Mucosa of rectum (tissue), 2 donors: ENCODE measurements at regions not wholly inside any gene's neighbourhood (a gene's known extent, or its start where the extent isn't known, plus 50 kb on each side); places are given as distances from the start of the nearest gene placed in this dataset.

Source experiments
- H3K27ac ChIP-seq, 2 donors: one replicate each; pipeline ENCODE4 v1.7.0; 2013; ENCODE audit warnings: inconsistent platforms in 2 of 2, low read depth in 2 of 2, low read length in 2 of 2
- H3K27me3 ChIP-seq, 2 donors: one replicate each; pipeline ENCODE4 v1.7.0; 2013; ENCODE audit warnings: low read length in 2 of 2; ENCODE audit not compliant: control insufficient read depth in 2 of 2, insufficient read depth in 2 of 2
- H3K36me3 ChIP-seq, 2 donors: one replicate each; pipeline ENCODE4 v1.7.0; 2013; ENCODE audit warnings: low read length in 2 of 2; ENCODE audit not compliant: control insufficient read depth in 2 of 2, insufficient read depth in 2 of 2
- H3K4me1 ChIP-seq, 2 donors: one replicate each; pipeline ENCODE4 v1.7.0; 2013; ENCODE audit warnings: low read length in 2 of 2, mild to moderate bottlenecking in 1 of 2; ENCODE audit not compliant: control insufficient read depth in 2 of 2, insufficient read depth in 2 of 2
- H3K4me3 ChIP-seq, 2 donors: one replicate each; pipeline ENCODE4 v1.7.0; 2013; ENCODE audit warnings: low read length in 2 of 2
- H3K9ac ChIP-seq, 2 donors: one replicate each; pipeline ENCODE4 v1.7.0; 2013; ENCODE audit warnings: low read length in 2 of 2, low read depth in 1 of 2, mild to moderate bottlenecking in 1 of 2
- H3K9me3 ChIP-seq, 2 donors: one replicate each; pipeline ENCODE4 v1.7.0; 2013; ENCODE audit warnings: low read length in 2 of 2; ENCODE audit not compliant: control insufficient read depth in 2 of 2
- donor health status: healthy.
- donor health status: Normal muscosa, but diverticular disease.

GRCh38 chrX:40151211-40152172, 53.7 kb upstream of the BCOR start:
- H3K27me3 ChIP-seq = peaks cover 13 to 21% of the 10 kb centered on the region in 2 donors

GRCh38 chrX:40150503-40150902, 52.7 kb upstream of the BCOR start:
- H3K9ac ChIP-seq = no peak overlapping the region
- H3K9me3 ChIP-seq = no peaks in the 10 kb centered on the region
- no peak overlapping the region for H3K4me3 ChIP-seq
- H3K27me3 ChIP-seq = peaks cover 13 to 25% of the 10 kb centered on the region in 2 donors
- H3K4me1 ChIP-seq = peaks cover 14 to 20% of the 10 kb centered on the region in 2 donors
- no peaks in the 10 kb centered on the region for H3K36me3 ChIP-seq
- H3K27ac ChIP-seq = no peak overlapping the region

More at GRCh38 chrX:40151211-40152172, 53.7 kb upstream of the BCOR start:
- Histone ChIP-seq H3K4me3 (no peak overlapping the region), H3K36me3 (no peaks in the 10 kb centered on the region), H3K9ac (no peak overlapping the region), H3K4me1 (peaks cover 12 to 14% of the 10 kb centered on the region in 2 donors), H3K27ac (no peak overlapping the region), H3K9me3 (no peaks in the 10 kb centered on the region)

- H3K4me1 ChIP-seq = peaks cover 16 to 21% of the 10 kb centered on the region in 2 donors
- H3K9me3 ChIP-seq = no peaks in the 10 kb centered on the region
- H3K9ac ChIP-seq = no peak overlapping the region
- H3K4me3 ChIP-seq = no peak overlapping the region
- peaks cover 11 to 28% of the 10 kb centered on the region in 2 donors for H3K27me3 ChIP-seq
- no peaks in the 10 kb centered on the region for H3K36me3 ChIP-seq
- no peak overlapping the region for H3K27ac ChIP-seq
Observed at GRCh38 chrX:40149286-40150175, 51.8 kb upstream of the BCOR start.

GRCh38 chrX:40148385-40149285, 50.9 kb upstream of the BCOR start:
- Histone ChIP-seq H3K27ac (no peak overlapping the region), H3K4me3 (no peak overlapping the region), H3K9ac (no peak overlapping the region), H3K27me3 (peaks cover 11 to 27% of the 10 kb centered on the region in 2 donors), H3K4me1 (peaks cover 15 to 21% of the 10 kb centered on the region in 2 donors), H3K36me3 (no peaks in the 10 kb centered on the region), H3K9me3 (no peaks in the 10 kb centered on the region)

- Histone ChIP-seq H3K4me1 (peaks cover 11 to 18% of the 10 kb centered on the region in 2 donors), H3K4me3 (no peak overlapping the region)
Observed at GRCh38 chrX:40147971-40148370, 50.2 kb upstream of the BCOR start.

More at GRCh38 chrX:40147971-40148370, 50.2 kb upstream of the BCOR start:
- no peaks in the 10 kb centered on the region for H3K9me3 ChIP-seq
- H3K9ac ChIP-seq = no peak overlapping the region
- no peak overlapping the region for H3K27ac ChIP-seq
- H3K36me3 ChIP-seq = no peaks in the 10 kb centered on the region
- peaks cover 11 to 27% of the 10 kb centered on the region in 2 donors for H3K27me3 ChIP-seq
